OCI-LY7 (cell line): ENCODE measurements at regions not wholly inside any gene's neighbourhood (a gene's known extent, or its start where the extent isn't known, plus 50 kb on each side); places are given as distances from the start of the nearest gene placed in this dataset.
"Not testable (repeated sequence)": the region's sequence is repeated elsewhere in the genome, so short reads cannot be mapped to it uniquely, and the experiment has no call there.

Experiments
- CTCF ChIP-seq: fragments of 200-600 bp; sonication (generic); conservative IDR thresholded peaks from 2 replicates; pipeline ENCODE4 v1.5.1; 2014; ENCODE audit warnings: mild to moderate bottlenecking, antibody characterized with exemption, low read length, moderate library complexity, mixed read lengths
- EZH2phosphoT487 ChIP-seq: fragments of 200-600 bp; sonication (generic); IDR thresholded peaks from 2 replicates; pipeline ENCODE4 v1.6.1; 2018; ENCODE audit warnings: low read depth, borderline replicate concordance, mild to moderate bottlenecking, mixed run types, antibody characterized with exemption, low read length, moderate library complexity, mixed read lengths

- TF ChIP-seq CTCF, EZH2phosphoT487: not testable (repeated sequence)
These were observed 133.3 kb downstream of the CWH43 start for GRCh38 chr4:49119345-49119744.
